Activated CD4-positive, CD25-positive, alpha-beta regulatory T cell (primary cell): ENCODE measurements at regions not wholly inside any gene's neighbourhood (a gene's known extent, or its start where the extent isn't known, plus 50 kb on each side); places are given as distances from the start of the nearest gene placed in this dataset.
"Not testable (repeated sequence)": the region's sequence is repeated elsewhere in the genome, so short reads cannot be mapped to it uniquely, and the experiment has no call there.

ENCODE experiments used
- DNase-seq, 4 experiments: peaks; one replicate each; lab custom pipeline; 2025; lab: John Stamatoyannopoulos, UW

DNA sequence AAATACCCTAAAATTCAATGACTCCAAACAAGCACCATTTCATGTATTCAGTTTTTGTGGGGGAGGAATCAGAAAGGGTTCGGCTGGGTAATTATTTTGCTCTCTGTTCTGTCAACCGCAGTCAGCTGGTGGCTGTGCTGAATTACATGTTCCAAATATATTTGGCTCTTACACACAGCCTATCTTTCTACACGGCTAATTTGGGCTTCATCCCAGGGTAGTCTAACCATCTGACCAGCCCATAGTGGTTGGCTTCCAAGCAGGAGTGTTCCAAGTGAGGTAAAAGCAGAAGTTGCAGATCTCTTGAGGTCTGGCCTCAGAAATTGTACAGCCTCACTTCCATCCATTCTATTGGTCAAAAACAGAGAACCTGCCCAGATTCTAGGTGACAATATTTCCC is 760.8 kb upstream of the SEMA6D start:
- DNase-seq = no peak

DNA sequence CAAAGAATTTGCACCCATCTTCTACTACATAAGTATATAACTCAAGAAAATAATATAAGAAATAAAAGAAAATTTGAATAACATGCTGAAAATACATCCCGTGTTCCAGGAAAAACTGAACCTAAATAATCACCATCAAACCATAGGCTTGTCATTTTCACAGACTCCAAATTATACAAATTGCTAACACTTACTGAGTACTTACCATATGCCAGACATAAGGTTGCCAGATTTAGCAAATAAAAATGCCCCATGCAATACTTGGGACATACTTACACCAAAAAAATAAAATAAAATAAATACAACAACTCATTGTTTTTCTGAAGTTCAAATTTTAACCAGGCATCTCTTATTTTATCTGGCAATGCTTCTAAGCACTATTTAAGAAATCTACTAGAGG is 760.4 kb upstream of the SEMA6D start:
- DNase-seq = no peak

DNA sequence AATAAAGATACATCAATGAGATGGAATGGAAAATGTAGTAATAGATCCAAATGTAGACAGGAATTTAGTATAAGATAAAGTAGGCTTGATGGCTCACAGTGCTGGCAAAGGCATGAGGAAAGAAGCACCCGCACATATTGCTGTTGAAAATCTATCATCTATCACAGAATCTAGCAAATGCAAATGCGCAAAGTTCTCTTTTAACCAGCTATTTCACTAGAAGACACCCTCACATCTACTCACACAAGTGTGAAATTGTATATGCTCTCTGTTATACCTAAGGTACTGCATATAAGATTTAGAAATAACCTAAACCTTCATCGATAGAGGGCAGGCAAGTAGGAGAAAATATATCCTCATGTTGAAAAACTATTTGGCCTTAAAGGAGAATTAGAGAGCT is 756.7 kb upstream of the SEMA6D start:
- no peak for DNase-seq

DNA sequence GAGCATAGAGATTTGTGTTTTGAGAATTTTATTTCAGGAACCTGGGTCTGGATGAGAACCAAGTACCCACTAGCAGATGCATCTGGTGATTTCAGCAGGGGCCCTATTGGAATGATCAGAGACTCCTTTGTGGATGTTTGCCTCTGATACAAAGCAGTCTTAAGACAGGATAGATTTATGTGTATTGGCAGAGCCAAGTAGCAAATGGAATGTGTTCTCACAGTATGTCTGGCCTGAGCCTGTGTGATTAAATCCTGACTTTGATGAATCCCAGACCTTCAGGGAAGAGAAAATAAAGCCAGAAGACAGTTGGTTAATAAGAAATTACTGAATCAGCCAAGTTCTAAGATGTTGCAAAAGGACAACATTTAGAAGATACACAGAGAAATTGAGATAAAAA is 755.5 kb upstream of the SEMA6D start:
- DNase-seq = no peak

DNA sequence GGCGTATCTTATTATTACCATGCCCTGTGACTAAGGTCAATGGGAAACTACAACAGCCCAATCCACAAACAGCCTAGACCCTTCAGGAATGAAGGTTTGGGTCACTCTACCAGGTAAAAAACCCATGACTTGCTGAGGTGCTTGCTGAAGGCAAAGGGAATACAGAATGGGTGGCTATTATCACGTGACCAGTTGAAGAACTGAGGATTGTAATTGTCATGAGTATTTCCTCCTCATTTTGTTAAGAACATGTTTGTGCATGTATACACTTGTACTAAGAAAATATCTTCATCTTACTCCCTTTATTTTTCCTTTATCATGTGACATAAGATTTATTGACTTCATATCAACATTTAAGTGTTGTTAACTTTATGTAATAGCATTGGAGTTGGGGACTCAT is 729.2 kb upstream of the SEMA6D start:
- DNase-seq = not testable (repeated sequence)

DNA sequence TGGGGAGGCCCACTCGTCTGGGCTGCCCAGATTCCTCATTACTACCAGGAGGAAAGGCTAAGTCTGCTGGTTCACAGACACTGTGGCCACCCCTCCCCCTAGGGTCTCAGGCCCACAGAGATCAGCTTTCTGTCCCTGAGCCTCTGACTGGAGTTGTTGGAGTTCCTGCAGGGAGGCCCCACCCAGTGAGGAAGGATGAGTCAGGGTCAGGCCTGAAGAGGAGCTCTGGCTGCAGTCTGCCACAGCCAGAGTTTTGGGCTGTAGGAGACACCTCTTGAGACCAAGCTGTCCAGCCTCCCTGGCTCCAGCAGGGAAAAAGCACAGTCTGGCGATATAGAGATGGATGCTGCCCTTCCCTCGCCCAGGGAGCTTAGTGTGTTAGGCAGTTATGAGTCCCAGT is 720.9 kb upstream of the SEMA6D start:
- no peak for DNase-seq

DNA sequence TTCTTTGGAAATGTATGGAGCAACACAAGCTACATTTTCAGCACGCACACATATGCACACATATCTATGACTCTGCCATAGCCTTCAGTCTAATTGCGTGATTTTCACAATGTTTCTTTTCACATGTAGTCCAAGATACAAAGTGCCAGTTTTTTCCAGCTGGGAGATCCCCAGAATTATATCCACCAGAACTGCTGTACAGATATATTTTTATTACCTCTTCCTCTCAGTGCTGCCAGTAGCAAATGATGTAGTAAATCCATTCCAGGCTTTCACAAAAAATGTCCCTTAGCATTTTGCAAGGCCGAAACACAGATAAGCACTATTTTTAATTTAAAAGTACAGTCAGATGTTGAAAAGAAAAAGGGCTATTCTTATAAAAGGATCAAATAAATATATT is 719.8 kb upstream of the SEMA6D start:
- DNase-seq = no peak

DNA sequence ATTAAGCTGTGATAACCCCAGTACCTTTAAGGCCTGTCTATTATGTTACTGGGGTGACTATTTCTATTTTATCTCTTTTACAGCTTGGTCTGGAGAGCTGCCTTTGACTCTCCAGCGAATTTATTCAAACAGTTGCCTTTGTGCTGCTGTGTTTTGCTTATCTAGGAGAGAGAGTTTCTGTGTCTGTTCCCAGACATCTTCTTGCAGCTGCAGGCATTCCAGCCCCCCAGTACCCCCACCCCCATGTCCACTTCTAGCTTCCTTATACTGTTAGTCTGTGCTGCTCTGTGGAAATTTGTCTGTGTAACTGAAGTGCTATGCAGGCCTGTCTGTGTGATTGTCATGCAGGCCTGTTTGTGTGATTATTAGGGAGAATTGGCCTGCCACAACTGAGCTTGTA is 713.7 kb upstream of the SEMA6D start:
- DNase-seq = no peak

DNA sequence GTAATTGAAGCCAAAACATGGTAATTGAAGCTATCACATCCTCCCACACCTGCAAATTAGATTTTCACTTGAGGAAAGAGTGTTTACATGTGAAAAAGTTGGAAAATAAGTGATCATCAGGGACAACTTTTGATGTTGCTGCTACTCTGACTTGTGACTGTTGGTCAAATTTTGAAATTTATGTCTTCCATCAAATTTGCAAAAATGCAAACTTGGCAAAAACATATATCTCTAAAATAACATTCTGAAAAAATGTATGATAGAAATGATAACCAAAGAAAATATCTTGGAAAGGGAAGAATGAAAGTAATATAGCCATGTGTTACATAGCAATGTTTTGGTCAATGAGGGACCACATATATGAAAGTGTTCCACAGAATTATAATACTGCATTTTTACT is 703.9 kb upstream of the SEMA6D start:
- DNase-seq = no peak

DNA sequence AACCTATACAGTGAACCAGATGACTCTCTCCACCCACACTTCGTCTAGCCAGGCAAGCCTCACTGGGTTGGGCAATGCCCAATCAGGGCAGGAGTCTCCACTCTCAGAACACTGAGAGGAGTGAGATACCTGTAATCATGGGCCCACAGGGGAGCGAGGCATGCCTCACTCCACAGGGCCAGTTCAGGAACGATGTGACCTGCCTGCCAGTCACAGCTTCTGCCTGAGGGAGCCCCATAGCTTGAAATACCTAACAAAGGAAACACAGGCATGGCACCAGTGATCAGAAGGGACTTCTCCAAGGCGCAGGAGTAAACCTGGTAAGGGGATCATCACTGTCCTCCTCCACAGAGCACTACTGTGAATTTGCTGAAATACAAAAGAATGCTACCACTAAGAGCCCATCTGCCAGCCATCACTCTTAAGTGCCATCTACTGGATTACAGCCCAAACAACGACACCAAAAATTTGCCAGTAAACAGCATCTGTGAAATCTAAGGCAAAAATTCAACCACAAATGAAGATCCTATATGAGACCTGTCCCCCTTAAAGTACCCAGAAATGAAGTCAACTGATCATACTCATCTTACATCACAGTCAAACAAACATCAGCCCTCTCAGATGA is 689.9 kb upstream of the SEMA6D start:
- DNase-seq = no peak

DNA sequence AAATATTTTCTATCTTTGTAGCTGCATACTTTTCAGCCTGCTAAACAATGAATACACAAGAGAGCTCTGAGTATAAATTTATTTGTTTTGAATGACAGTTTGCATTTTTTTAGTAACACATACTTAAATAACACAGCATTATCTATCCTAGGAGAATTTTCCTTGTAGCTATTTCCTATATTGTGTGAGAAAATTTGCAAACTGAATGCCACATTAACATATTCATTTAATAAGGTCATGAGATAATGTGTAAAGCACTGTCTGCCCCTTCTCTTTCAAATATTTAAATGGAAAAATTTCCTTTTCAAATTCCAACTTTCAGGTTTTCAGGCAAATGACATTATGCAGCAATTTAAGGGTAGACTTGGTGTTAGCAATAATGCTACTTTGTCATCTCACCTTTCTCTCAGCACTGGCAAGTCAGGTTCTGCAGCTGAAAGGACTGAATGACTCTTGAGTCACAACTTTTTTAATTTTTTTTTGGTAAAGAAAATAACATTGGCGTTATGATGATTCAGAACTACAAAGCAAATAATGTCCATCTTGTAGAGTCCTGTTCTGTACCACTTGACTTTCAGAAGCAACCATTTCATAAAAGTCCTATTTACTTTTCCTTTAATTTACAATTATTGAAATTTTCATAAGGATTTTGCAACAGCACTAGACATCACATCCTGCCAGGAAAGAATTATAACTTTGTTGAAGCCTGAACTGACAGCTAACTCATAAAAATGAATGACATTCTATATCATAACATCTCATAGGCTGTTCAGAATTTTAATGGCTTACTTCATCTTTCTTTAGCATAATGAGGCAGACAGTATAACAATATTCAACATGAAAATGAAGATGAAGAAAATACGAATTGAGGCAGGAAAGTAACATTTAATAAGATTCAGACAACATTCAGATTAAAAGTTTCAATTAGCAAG is 681.6 kb upstream of the SEMA6D start:
- no peak for DNase-seq

DNA sequence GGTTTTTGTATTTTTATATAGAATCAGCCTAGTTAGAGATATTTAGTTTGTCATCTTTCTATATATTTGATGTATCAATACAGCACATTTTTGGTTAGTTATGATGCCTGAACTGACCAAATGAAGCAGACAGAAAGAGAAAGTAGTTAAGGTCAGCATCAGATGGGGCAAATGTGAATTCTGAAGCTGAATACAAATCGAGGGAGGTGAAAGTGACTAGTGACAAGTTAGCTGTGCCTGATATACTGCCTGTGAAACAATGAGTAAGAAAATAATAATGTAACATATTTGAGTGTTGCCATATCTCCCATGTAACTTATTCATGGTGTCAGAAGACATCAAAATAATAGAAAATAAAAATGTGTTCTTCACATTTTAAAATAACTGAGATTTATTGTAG is 680.3 kb upstream of the SEMA6D start:
- DNase-seq = no peak

DNA sequence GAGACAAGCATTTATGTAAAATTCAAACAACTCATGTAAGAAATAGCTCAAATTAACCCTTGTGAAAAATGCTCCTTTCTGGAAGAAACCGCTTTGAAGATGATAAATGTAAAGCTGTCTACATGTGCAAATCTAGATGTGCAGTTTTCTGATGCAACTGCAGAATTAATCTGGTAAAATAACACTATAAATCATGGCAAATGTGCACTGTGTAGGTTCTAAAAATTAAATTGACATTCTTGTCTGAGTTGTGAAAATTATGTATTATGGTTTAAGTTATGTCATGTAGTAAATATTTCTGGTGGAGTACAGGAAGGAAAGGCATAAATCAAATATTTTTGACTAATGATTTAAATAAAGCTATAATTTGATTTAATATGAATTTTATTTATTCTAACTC is 678.1 kb upstream of the SEMA6D start:
- no peak for DNase-seq

DNA sequence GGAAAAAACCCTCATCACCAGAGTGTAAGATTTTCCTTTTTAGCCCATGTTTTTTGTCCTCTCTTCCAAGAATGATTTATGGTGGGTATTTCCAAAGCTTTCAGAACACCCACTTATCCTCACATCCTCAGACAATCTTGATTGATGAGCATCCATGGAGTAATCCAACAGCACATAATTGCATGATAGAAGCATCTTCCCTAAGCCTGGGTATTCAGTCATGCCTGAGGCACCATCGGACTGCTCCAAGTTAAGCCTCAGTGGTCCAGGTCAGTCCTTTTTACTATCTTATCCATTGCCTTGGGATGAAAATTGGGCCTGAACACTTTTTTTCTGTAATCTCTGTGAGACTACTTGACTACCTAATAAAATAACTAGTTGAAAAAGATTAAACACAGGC is 676.0 kb upstream of the SEMA6D start:
- DNase-seq = no peak

DNA sequence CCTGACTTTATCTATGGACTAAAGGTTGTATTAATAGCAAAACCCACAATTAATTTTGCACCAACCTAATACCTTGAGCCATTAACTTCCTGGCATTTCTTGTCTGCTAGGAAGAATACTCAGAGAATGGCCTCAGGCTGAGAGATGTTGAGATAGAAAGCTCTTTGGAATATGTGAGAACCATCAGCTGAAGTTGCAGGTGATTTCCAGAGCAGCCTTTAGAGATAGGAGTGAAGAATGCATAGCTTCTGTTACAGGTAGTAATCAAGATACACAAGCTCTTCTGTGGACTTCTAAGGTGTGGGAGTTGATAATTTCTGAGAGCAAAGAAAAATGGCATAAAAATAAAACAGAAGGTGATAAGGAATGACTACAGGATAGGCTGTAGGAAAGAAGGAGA is 669.3 kb upstream of the SEMA6D start:
- not testable (repeated sequence) for DNase-seq

DNA sequence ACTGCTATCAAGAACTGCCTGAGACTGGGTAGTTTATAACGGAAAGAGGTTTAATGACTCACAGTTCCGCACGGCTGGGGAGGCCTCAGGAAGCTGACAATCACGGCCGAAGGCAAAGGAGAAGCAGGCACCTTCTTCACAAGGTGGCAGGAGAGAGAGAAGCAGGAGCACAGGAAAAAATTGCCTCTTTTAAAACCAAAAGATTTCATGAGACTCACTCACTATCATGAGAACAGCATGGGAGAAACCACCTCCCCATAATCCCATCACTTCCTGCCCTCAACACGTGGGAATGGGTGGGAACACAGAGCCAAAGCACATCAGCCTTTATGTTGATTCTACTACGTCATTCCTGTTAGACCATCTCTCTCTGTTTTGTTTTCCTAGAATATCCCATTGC is 650.9 kb upstream of the SEMA6D start:
- DNase-seq = no peak

DNA sequence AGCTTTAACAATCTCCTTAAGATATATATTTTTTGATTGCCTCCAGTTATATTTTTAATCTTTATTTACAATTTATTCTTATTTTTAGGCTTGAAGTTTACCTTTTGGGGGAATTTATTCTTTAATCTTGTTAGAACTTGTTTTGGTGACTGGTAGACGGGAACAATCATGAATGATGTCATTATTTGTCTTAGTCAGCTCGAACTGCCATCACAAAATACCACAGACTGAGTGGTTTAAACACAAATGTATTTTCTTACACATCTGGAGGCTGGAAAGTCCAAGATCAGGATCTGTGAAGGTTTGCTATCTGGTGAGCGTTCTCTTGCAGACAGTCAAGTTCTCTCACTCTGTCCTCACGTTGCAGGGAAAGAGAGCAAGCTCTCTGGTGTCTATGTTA is 639.5 kb upstream of the SEMA6D start:
- DNase-seq = not testable (repeated sequence)

DNA sequence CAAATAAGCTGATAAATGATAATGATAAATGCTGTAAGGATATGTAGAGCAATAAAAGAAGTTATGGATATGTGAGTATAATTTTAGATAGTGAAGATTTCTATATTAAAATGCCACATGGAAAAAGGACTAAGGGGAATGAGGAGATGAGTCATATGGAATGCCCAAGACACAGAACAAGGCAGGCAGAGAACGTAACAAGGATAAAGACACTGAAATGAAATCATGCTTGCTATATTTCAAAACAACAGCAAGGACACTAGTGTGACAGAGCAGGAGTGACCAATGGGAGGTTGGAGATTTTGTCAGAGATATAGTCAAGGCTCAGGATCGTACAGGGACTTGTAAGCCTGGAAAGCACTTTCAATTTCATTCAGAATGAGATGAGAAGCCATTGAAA is 621.5 kb upstream of the SEMA6D start:
- DNase-seq = no peak

DNA sequence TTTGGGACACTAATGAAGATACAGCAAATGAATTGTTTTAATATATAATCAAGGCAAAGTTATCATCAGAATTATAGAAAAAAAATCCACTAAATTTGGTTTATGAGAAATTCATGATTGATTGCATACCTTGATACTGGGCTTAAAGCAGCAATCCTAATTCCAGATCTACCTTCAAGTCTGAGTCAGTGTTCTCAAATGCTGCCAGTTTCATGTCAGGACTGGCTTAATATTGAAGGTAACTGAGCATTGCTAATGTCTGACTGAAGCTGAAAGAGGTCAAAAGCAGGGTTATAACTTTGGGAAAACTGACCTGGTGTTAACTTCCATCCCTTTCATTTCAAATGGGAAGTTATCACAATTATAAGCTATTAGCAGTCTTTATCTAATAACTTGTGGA is 618.8 kb upstream of the SEMA6D start:
- DNase-seq = not testable (repeated sequence)

DNA sequence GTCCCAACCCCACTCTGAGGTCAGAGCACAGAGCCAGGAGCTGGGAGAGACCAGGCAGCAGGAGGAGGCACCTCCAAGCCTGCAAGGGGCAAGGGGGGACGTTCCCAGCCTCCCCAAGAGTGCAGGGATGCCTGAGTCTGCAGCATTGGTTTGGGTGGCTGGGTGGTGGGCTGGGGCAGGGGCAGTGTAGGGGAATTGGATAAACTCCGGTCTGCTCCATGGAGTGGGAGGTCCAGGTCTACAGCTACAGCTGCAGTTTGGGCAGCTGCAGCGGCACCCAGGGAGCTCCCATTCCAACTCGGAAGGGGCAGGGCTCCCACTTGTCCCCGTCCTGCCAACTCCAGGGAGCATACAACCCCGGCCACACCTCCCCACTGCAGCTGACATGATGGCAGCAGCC is 617.5 kb upstream of the SEMA6D start:
- DNase-seq = not testable (repeated sequence)

DNA sequence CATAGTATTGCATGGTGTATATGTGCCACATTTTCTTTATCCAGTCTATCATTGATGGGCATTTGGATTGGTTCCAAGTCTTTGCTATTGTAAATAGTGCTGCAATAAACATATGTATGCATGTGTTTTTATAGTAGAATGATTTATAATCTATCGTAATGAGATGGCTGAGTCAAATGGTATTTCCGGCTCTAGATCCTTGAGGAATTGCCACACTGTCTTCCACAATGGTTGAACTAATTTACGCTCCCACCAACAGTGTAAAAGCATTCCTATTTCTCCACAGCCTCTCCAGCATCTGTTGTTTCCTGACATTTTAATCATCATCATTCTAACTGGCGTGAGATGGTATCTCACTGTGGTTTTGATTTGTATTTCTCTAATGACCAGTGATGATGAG is 608.5 kb upstream of the SEMA6D start:
- not testable (repeated sequence) for DNase-seq

DNA sequence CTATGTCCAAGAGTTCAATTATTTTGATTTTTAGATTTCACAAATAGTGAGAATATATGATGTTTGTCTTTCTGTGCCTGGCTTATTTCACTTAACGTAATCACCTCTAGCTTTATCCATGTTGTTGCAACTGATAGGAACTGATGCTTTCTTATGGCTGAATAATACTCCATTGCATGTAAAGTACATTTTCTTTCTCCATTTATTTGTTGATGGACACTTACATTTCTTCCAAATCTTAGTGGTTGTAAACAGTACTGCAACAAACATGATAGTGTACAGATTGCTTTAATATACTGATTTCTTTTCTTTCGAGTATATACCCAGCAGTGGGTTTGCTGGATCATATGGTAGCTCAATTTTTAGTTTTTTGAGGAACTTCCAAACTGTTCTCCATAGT is 600.6 kb upstream of the SEMA6D start:
- DNase-seq = no peak

DNA sequence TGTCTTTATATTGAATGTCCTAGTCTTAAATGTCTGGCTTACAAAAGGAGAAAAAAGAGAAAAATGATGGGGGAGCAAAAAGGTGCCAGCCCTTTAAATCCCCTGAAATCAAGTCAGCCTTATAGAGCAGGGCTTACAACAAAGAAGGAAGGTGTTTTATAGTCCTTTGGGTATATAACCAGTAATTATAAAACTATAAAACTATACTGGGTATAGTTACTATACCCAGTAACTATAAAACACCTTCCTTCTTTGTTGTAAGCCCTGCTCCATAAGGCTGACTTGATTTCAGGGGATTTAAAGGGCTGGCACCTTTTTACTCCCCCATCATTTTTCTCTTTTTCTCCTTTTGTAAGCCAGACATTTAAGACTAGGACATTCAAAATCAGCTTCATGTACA is 598.0 kb upstream of the SEMA6D start:
- no peak for DNase-seq
